ENCODE measurements at regions not wholly inside any gene's neighbourhood (a gene's known extent, or its start where the extent isn't known, plus 50 kb on each side); places are given as distances from the start of the nearest gene placed in this dataset.

DNA sequence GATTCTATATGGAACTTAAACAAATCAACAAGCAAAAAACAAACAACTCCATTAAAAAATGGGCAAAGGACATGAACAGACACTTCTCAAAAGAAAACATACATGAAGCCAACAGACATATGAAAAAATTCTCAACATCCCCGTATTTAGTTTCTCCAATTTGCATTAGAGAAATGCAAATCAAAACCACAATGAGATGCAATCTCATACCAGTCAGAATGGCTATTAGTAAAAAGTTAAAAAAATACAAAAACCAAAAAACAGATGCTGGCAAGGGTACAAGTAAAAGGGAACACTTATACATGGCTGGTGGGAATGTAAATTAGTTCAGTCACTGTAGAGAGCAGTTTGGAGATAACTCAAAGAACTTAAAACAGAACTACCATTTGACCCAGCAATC lies 342.1 kb upstream of the NUDT12 start:
- TF ChIP-seq, protein P1, sequence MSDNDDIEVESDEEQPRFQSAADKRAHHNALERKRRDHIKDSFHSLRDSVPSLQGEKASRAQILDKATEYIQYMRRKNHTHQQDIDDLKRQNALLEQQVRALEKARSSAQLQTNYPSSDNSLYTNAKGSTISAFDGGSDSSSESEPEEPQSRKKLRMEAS (IDR thresholded peaks at IDR 0.05), result no peak
- TF ChIP-seq, protein P2, sequence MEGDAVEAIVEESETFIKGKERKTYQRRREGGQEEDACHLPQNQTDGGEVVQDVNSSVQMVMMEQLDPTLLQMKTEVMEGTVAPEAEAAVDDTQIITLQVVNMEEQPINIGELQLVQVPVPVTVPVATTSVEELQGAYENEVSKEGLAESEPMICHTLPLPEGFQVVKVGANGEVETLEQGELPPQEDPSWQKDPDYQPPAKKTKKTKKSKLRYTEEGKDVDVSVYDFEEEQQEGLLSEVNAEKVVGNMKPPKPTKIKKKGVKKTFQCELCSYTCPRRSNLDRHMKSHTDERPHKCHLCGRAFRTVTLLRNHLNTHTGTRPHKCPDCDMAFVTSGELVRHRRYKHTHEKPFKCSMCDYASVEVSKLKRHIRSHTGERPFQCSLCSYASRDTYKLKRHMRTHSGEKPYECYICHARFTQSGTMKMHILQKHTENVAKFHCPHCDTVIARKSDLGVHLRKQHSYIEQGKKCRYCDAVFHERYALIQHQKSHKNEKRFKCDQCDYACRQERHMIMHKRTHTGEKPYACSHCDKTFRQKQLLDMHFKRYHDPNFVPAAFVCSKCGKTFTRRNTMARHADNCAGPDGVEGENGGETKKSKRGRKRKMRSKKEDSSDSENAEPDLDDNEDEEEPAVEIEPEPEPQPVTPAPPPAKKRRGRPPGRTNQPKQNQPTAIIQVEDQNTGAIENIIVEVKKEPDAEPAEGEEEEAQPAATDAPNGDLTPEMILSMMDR (IDR thresholded peaks at IDR 0.05; ENCODE audit: low read depth, low read length, missing input control), result no peak
- TF ChIP-seq, protein P3, sequence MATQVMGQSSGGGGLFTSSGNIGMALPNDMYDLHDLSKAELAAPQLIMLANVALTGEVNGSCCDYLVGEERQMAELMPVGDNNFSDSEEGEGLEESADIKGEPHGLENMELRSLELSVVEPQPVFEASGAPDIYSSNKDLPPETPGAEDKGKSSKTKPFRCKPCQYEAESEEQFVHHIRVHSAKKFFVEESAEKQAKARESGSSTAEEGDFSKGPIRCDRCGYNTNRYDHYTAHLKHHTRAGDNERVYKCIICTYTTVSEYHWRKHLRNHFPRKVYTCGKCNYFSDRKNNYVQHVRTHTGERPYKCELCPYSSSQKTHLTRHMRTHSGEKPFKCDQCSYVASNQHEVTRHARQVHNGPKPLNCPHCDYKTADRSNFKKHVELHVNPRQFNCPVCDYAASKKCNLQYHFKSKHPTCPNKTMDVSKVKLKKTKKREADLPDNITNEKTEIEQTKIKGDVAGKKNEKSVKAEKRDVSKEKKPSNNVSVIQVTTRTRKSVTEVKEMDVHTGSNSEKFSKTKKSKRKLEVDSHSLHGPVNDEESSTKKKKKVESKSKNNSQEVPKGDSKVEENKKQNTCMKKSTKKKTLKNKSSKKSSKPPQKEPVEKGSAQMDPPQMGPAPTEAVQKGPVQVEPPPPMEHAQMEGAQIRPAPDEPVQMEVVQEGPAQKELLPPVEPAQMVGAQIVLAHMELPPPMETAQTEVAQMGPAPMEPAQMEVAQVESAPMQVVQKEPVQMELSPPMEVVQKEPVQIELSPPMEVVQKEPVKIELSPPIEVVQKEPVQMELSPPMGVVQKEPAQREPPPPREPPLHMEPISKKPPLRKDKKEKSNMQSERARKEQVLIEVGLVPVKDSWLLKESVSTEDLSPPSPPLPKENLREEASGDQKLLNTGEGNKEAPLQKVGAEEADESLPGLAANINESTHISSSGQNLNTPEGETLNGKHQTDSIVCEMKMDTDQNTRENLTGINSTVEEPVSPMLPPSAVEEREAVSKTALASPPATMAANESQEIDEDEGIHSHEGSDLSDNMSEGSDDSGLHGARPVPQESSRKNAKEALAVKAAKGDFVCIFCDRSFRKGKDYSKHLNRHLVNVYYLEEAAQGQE (IDR thresholded peaks at IDR 0.05), result no peak
- TF ChIP-seq TAF1 (conservative IDR thresholded peaks at IDR 0.05) (no peak), YY1 (IDR thresholded peaks at IDR 0.05) (no peak), SP1 (IDR thresholded peaks at IDR 0.05) (no peak), GABPA (IDR thresholded peaks at IDR 0.05 in 1 of 2, conservative IDR thresholded peaks at IDR 0.05 in 1 of 2) (no peak)

Measured in liver (tissue), 3 donors.